ENCODE measurements at regions not wholly inside any gene's neighbourhood (a gene's known extent, or its start where the extent isn't known, plus 50 kb on each side); places are given as distances from the start of the nearest gene placed in this dataset.

GRCh38 chr3:71978150-71978721 lies 193.3 kb upstream of the PROK2 start:
- Mint-ChIP-seq H3K27me3 (ENCODE audit: insufficient read depth, low read depth, poor library complexity) (no peaks in the 10 kb centered on the region), H3K4me3 (no peak overlapping the region), H3K36me3 (ENCODE audit: low read depth) (no peaks in the 10 kb centered on the region; the same call in 2 of the 3 replicates), H3K4me1 (peaks cover 18% of the 10 kb centered on the region), H3K9me3 (no peaks in the 10 kb centered on the region), H3K27ac (no peak overlapping the region)
- TF ChIP-seq ZNF331 (CRISPR knock-in tag; IDR thresholded peaks at IDR 0.05; ENCODE audit: low read depth), result no peak
- TF ChIP-seq ZNF462 (CRISPR knock-in tag; IDR thresholded peaks at IDR 0.05), result no peak
- no peak for TF ChIP-seq EZH2phosphoT487 (IDR thresholded peaks at IDR 0.05; ENCODE audit: unreplicated experiment)
- no peak for TF ChIP-seq REST (IDR thresholded peaks at IDR 0.05; ENCODE audit: unreplicated experiment)
- TF ChIP-seq POLR2AphosphoS5 (IDR thresholded peaks at IDR 0.05; ENCODE audit: low read depth), result no peak
- Histone ChIP-seq H3K4me2 (no peak overlapping the region), H3K27me3 (ENCODE audit: insufficient read depth) (no peaks in the 10 kb centered on the region), H2AFZ (no peak overlapping the region), H3K79me2 (replicated peaks; ENCODE audit: insufficient read depth) (no peaks in the 10 kb centered on the region), H3K36me3 (ENCODE audit: insufficient read depth) (no peaks in the 10 kb centered on the region), H3K27ac (ENCODE audit: low read depth) (no peak overlapping the region), H3K4me1 (ENCODE audit: insufficient read depth) (no peaks in the 10 kb centered on the region), H4K20me1 (replicated peaks; ENCODE audit: insufficient read depth) (no peaks in the 10 kb centered on the region), H3K4me3 (no peak overlapping the region), H3F3A (replicated peaks; ENCODE audit: low read depth) (no peaks in the 10 kb centered on the region), H3K9me2 (ENCODE audit: insufficient read depth) (no peaks in the 10 kb centered on the region)
- DNase-seq (ENCODE audit: low spot score) (no peak), ATAC-seq (no peak)
